NCI-H1417 (cell line): ENCODE measurements at regions not wholly inside any gene's neighbourhood (a gene's known extent, or its start where the extent isn't known, plus 50 kb on each side); places are given as distances from the start of the nearest gene placed in this dataset.

Experiments
- DNase-seq, 3 experiments: peaks; one replicate each; lab custom pipeline; 2025; lab: John Stamatoyannopoulos, UW

- no peak for DNase-seq
These were observed 796.4 kb downstream of the PCDH7 start for GRCh38 chr4:31516520-31516919.

DNA sequence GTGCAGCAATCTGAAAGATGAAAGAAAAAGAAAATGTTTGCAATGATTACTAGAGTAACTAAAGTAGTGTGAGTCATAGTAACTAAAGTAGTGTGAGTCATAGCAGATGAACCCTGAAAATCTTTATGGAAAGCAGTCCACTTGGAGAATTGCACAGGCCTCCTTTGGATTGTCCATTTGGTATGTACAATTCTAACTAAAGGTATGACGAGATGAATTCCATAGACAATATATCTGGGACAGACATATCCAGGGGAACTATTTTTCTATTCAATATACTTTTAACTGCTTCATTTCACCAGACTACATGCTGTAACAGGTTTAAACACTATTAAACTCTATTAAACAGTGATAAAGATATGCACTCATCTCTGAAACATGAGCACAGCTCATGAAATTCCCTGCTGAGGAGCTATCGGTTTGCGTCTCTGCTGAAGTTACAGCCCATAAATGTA, 798.7 kb downstream of the PCDH7 start:
- DNase-seq = peak in 1 of 3 experiments; percentile 11

DNA sequence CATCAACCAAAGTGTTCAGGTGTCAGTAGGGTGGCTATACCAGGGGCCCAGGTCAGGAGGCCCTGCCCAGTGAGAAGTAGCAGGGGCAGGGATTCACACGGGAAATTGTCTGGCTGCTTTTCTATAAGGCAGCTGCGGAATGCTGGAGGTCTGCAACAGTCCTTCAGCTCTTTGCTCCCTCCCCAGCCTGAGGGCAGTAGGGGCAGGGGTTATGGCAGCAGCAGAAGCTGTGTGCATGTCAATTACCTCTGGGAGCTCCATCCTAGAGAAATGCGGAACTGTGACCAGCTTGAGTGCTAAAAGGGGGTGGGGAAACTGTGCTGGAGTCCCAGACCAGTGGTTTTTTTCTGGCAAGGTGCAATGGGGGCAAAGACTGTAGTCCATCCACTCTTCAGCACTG, 810.4 kb downstream of the PCDH7 start:
- no peak for DNase-seq

GRCh38 chr4:31538877-31539276, 818.7 kb downstream of the PCDH7 start:
- no peak for DNase-seq

- DNase-seq = peak in 1 of 3 experiments; percentile 14
These were observed 819.3 kb downstream of the PCDH7 start for GRCh38 chr4:31539284-31540069.

DNA sequence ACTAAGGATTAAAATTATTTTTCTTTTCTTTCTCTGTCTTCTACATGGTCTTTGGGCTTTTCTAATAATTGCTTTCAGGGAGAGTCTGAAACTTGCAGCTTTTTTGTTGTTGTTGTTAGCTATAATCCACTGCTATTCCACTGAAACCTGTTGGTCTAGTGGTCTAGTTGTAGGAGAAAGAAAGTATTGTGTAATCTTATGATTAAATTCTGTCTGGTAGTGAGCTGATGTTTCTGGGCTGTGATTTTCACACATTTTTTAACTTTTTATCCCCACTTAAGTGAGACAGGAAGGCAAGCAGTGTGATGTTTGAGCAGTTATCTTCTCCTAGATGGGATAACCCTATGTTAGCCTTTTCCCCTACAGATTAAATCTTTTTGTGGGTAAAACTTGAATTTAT, 825.2 kb downstream of the PCDH7 start:
- DNase-seq = no peak

- no peak for DNase-seq
These were observed 825.6 kb downstream of the PCDH7 start for GRCh38 chr4:31545755-31546154.

DNA sequence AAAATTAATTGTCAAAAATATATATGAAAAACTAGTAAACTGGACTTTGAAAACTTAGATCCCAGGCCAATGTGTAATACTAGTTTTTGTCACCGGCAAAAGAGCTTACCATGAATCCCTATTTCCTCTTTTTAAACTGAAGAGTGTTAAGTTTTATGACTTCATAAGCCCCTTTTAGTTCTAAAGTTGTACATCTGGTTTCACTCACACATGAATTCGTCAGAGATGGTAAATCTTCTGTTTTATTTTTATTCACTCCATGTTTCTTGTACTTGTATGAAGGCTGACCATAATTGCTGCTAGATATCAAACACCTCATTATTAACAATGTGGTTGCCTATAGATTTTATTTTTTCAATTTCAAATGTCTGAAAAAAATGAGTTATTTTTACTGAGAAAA, 827.9 kb downstream of the PCDH7 start:
- no peak for DNase-seq

GRCh38 chr4:31548823-31549222, 828.7 kb downstream of the PCDH7 start:
- no peak for DNase-seq

DNA sequence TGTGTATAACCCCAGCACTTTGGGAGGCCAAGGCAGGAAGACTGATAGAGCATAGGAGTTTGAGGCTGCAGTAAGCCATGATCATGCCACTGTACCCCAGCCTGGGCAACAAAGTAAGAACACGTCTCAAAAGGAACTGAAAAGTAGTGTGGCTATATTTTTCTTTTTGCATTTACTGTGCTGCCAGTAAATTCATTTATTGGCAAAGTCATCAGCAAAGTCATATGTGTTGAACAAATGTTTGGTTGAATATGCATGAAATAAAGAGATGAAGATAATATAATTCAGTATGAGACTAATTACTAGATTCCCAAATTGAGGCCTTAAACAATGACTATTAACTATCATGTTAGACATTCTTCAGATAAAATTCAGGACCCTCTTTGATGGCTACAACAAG, 829.1 kb downstream of the PCDH7 start:
- DNase-seq = no peak

- no peak for DNase-seq
These were observed 837.3 kb downstream of the PCDH7 start for GRCh38 chr4:31557437-31557836.

DNA sequence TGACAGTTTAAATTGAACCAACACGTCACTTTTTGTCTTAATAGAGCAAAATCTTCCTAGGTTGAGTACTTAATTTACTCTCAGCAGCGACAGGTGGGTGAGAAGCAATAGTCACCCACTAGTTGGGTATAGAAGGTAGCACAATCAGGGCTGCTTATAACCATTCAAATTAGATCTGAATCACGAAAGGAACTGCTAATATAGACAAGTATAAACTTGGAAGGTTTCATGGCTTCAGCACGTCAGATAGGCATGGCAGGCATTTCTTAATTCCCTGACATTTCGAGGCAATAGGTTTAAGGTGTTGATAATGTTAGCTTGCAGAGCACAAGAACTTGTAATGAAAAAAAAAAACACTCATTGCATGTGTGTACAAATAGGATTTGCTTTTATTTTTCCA, 853.4 kb downstream of the PCDH7 start:
- no peak for DNase-seq

- no peak for DNase-seq
These were observed 855.3 kb downstream of the PCDH7 start for GRCh38 chr4:31575504-31575903.

DNA sequence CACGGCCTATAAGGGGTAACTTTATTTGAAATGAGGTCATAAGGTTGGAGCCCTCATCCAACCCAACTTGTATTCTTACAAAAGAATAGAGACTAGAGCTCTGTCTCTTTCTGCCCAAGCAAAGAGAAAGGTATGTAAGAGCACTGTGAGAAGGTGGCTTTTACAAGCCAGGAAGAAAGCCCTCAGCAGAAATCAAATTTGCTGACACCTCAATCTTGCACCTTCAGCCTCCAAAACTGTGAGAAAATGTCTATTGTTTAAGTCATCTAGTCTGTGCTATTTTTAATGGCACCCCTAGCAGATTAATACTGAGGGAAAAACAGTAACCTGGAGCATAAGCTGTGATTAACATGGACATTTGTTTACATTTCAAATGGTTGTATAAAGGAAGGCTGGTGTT, 860.7 kb downstream of the PCDH7 start:
- peak in 1 of 3 experiments; percentile 19 for DNase-seq

DNA sequence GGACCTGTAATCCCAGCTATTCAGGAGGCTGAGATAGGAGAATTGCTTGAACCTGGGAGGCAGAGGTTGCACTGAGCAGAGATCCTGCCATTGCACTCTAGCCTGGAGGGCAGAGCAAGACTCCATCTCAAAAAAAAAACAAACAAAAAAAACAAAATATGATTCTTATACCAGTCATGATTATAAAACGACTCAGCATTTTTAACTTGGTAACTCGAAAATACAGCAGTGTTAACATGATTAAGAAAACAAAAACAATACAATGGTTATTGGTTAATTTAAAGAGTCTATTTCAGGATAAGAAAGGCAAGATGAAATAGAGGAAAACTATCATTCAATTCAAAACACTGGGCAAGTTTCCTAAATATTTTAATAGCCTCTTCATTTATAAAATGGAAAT, 865.3 kb downstream of the PCDH7 start:
- no peak for DNase-seq

DNA sequence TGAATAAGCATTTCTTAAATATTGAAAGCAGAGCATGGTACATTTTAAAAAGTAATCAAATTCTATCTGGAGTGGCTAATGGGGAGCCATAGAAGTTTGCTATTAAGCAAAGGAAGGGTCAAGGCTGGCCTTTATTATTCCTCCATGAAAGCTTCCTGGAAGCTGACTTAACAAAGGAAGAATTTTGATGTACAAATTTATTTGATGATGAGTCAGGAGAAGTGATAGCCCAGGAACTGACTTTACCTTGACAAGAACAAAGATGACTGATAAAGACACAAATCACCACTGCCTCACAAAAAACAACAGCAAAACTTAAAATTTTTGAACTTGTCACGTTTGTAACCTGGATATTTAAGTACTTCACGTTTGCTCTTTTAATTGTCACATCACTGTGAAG, 872.1 kb downstream of the PCDH7 start:
- DNase-seq = no peak

DNA sequence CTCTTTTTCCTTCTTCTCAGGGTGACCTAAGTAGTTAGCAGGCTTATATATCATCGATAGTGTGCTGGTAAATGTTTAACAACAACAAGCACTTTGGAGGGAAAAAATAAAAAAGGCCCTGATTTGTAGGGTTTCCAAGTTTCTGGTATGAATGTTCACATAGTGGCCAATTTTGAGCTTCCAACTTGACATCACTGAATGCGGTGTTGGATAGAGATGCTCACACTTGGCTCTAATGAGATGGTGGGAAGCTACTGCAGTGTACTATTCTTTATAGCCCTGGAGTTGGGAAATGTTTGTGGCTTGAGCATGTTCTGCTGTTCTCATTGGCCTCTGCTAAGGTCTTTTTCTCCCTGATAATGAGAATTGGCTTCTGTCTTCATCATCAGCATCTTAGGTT, 875.3 kb downstream of the PCDH7 start:
- no peak for DNase-seq

- no peak for DNase-seq
These were observed 878.5 kb downstream of the PCDH7 start for GRCh38 chr4:31598639-31599038.

GRCh38 chr4:31601793-31602192, 881.6 kb downstream of the PCDH7 start:
- no peak for DNase-seq

DNA sequence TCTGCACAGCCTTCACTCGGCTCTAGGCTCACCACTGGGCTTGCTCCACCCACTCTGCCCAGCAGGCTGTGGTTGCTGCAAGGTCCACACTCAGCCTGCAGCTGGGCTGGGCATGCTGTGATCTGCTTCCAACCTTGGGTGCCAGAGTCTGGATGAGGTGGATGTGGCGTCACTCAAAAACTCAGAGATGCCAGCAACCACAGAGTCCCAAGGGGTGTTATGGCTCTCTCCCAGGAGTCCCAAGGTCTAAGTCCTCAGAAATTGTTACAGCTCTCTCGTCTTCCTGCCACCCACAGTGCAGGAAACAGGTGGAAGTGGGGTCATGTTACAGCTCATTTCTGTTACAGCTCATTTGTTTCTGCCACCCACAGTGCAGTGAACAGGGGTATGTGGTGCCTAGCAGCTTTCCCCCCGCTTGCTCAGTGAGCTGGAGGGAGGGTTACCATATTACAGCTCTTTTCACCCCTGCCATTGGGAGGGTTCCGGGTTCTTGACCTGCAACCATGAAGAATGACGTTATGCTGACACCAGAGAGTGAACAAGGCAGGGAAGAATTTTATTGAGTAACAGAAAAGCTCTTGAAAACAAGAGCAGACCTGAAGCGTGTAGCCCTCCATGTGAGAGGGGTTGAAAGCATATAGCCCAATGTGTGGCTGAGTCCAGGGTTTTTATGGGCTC, 893.9 kb downstream of the PCDH7 start:
- DNase-seq = peak in 2 of 3 experiments; percentile 3 to 61

DNA sequence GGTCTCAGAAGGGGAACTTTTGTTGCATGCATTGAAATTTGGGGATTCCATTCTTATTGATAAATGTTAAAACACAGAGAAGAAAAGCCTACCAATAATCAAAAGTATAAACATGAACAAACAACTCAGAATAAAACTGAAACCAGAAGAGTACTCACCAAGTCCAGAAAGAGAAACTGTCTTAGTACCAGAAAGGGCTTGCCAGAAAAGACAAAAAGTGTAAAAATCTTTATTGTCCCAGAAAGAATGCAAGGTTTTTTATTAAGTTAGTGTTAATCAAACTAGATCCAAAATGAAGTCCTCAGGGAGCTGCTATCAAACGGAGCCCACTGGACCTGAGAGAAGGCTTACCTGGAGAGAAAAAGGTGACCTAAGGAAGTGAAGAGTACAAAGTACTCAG, 897.5 kb downstream of the PCDH7 start:
- DNase-seq = no peak

DNA sequence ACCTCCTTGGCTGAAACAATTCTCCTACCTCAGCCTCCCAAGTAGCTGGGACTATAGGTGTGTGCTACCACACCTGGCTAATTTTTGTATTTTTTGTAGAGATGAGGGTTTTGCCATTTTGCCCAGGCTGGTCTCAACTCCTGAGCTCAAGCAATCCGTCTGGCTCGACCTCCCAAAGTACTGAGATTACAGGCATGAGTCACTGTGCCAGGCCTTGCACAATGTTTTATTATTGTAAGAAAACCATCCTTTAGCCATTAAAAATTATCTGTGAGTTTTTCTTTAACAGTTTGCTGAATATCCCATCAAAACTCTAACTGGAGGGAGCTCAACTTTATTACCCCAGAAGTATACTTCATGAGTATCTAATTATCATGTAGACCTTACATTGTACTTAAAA, 900.3 kb downstream of the PCDH7 start:
- DNase-seq = no peak

DNA sequence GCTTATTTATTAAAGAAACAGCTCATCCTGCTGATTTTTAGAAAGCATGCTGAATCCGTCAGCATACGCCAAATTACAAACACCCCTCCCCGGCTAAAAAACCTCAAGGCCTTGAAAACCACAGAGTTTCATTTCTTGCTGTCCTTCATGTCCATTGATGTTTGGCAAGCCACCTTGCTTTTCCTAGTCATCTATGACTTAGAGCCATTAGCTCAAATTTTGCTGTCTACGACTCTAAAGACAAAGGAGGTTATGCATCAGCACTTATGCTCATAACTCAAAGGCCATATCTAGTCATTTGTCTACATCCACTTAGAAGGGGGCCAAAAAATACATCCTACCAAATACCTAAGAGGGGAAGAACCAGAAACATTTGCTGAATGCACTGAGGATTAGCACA, 925.1 kb downstream of the PCDH7 start:
- DNase-seq = no peak

GRCh38 chr4:31647786-31648185, 927.6 kb downstream of the PCDH7 start:
- DNase-seq = no peak
